ENCODE measurements at regions not wholly inside any gene's neighbourhood (a gene's known extent, or its start where the extent isn't known, plus 50 kb on each side); places are given as distances from the start of the nearest gene placed in this dataset.

DNA sequence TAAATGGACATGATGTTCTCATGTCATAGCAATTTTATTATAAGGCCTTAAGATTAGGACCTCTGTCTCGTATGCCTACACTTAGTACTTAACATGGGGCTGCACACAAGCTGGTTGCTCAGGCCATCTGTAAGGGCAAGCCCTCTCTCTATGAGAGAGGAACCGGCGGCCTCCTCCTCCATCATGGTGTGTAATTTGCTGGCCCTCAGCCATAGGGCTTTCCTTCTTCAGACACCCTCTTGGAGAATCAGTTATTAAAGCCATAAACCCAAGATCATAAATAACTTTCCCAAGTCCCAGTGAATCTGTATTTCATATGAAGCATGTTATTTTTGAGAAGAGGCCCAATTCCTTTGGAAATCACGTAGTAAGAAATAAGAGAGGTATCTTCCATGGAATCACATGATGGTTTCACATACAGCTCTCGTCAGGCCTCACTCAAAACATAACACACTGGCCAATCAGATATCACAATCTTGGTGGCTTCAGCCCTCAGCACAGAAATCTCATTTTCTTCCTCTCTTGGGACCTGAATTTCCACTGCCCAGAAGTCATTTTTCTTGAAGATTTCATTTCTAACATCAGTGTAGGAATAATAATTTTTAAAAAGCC is 92.6 kb downstream of the RDH14 start:
- H3K4me1 ChIP-seq (ENCODE audit: control insufficient read depth, insufficient read depth, low read length, poor library complexity, severe bottlenecking): no peaks in the 10 kb centered on the region
- H3K4me3 ChIP-seq (ENCODE audit: extremely low read depth, insufficient read depth, low read length, poor library complexity, severe bottlenecking): no peak overlapping the region
- WGBS, 2 experiments (ENCODE audit: insufficient coverage in 2 of 2): 80 to 83% methylated on average over 3 to 4 of the region's 5 CpGs

DNA sequence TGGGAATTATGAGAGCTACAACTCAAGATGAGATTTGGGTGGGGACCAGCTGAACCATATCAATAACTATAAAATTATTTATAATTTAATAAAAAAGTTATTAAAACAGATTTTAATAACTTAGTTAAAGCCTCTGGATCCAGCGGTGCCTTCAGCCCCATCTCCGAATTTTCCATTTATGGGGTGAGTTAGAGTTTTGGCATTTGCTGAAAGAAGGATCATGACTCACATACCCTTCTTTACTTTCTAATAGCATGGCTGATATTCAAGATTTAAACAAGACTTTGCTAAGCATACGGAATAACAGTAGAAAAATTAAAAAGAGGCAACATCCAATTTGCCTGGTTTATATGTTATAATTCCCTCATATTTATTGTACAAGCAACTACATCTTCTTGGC is 94.5 kb downstream of the RDH14 start:
- 100% methylated on average over 1 of the region's 3 CpGs; no CpG with 5 or more reads in 1 of the 2 experiments for WGBS, 2 experiments (ENCODE audit: insufficient coverage in 2 of 2)
- H3K9me3 ChIP-seq (ENCODE audit: control insufficient read depth, low read length): no peaks in the 10 kb centered on the region
- H3K27ac ChIP-seq (ENCODE audit: low read depth, low read length, severe bottlenecking): no peak overlapping the region
- no peaks in the 10 kb centered on the region for H3K36me3 ChIP-seq (ENCODE audit: control insufficient read depth, insufficient read depth, low read length)
- H3K4me1 ChIP-seq (ENCODE audit: control insufficient read depth, insufficient read depth, low read length, poor library complexity, severe bottlenecking): no peaks in the 10 kb centered on the region
- no peak overlapping the region for H3K4me3 ChIP-seq (ENCODE audit: extremely low read depth, insufficient read depth, low read length, poor library complexity, severe bottlenecking)

More for the DNA sequence above, 92.6 kb downstream of the RDH14 start:
- H3K27ac ChIP-seq (ENCODE audit: low read depth, low read length, severe bottlenecking): no peak overlapping the region
- no peaks in the 10 kb centered on the region for H3K36me3 ChIP-seq (ENCODE audit: control insufficient read depth, insufficient read depth, low read length)
- H3K9me3 ChIP-seq (ENCODE audit: control insufficient read depth, low read length): no peaks in the 10 kb centered on the region

DNA sequence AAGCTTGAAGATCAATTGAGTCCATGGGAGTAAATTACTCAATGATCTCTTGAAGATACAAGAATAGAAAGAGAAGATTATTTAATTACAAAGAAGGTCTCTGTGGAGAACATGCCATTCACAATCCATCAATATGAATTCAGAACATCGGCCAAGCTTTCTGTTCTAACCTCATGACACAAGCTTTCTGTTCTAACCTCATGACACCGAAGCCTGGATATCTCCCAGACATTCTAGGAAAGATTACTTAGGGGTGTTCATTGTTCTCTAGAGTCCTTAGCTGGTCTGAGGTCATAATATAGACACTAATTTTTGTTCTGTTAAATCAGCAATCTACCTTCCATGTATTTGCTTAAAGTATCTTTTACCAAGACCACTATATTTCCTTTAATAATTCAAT is 95.5 kb downstream of the RDH14 start:
- Histone ChIP-seq H3K9me3 (ENCODE audit: control insufficient read depth, low read length) (no peaks in the 10 kb centered on the region), H3K4me1 (ENCODE audit: control insufficient read depth, insufficient read depth, low read length, poor library complexity, severe bottlenecking) (no peaks in the 10 kb centered on the region), H3K27ac (ENCODE audit: low read depth, low read length, severe bottlenecking) (no peak overlapping the region), H3K36me3 (ENCODE audit: control insufficient read depth, insufficient read depth, low read length) (no peaks in the 10 kb centered on the region), H3K4me3 (ENCODE audit: extremely low read depth, insufficient read depth, low read length, poor library complexity, severe bottlenecking) (no peak overlapping the region)
- 100% methylated on average over 1 to 2 of the region's 2 CpGs for WGBS, 2 experiments (ENCODE audit: insufficient coverage in 2 of 2)

DNA sequence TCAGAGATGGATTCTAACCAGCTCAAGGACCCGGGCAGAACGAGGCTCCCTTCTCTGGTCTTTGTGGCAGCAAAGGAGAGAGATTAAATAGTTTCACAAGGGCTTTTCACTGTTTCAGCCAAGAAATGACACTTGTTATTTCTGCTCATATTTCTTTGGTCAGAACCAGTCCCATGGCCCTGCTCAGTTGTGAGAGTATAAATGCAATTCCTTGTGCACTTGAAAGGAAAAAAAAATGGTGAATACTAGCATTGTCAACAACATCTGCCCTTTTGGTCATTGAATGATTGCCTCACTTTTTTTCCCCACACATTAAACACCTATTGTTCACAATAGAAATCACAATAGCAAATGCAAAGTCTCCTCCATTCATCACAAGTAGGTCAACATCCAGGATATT is 104.4 kb downstream of the RDH14 start:
- 0% methylated on average over 1 of the region's 2 CpGs; no CpG with 5 or more reads in 1 of the 2 experiments for WGBS, 2 experiments (ENCODE audit: insufficient coverage in 2 of 2)
- Histone ChIP-seq H3K4me3 (ENCODE audit: extremely low read depth, insufficient read depth, low read length, poor library complexity, severe bottlenecking) (no peak overlapping the region), H3K9me3 (ENCODE audit: control insufficient read depth, low read length) (no peaks in the 10 kb centered on the region), H3K27ac (ENCODE audit: low read depth, low read length, severe bottlenecking) (no peak overlapping the region), H3K4me1 (ENCODE audit: control insufficient read depth, insufficient read depth, low read length, poor library complexity, severe bottlenecking) (no peaks in the 10 kb centered on the region), H3K36me3 (ENCODE audit: control insufficient read depth, insufficient read depth, low read length) (no peaks in the 10 kb centered on the region)

DNA sequence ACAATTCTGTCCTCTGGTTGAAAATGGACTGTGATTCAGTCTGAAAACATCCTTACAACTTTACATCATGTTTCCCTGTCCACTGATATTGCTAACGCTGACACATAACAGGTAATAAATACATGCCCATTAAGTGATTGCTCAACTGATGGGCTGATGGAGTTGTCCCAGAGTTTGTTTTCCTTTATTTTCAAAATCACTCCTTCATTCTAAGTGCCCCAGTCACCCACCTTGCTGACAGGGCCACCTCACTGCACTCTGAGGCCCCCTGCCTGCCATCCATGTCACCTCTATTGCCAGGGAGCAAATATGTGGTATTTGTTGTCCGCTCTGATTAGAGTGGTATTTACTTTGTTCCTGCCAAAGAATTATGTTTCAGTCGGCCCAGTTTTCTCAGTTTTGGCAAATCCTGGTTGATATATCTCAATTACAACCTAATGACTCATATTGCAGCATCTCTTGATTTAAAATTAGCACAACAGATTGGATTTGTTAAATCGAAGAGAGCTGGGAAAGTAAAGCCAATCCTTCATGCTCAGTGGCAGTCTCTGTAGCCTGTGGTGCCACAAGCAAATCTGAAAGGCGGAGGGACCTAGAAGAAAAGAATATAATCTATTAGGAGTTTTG is 105.1 kb downstream of the RDH14 start:
- WGBS, 2 experiments (ENCODE audit: insufficient coverage in 2 of 2): 83 to 100% methylated on average over 1 to 3 of the region's 5 CpGs
- Histone ChIP-seq H3K9me3 (ENCODE audit: control insufficient read depth, low read length) (no peaks in the 10 kb centered on the region), H3K36me3 (ENCODE audit: control insufficient read depth, insufficient read depth, low read length) (no peaks in the 10 kb centered on the region), H3K27ac (ENCODE audit: low read depth, low read length, severe bottlenecking) (no peak overlapping the region), H3K4me3 (ENCODE audit: extremely low read depth, insufficient read depth, low read length, poor library complexity, severe bottlenecking) (no peak overlapping the region), H3K4me1 (ENCODE audit: control insufficient read depth, insufficient read depth, low read length, poor library complexity, severe bottlenecking) (no peaks in the 10 kb centered on the region)

DNA sequence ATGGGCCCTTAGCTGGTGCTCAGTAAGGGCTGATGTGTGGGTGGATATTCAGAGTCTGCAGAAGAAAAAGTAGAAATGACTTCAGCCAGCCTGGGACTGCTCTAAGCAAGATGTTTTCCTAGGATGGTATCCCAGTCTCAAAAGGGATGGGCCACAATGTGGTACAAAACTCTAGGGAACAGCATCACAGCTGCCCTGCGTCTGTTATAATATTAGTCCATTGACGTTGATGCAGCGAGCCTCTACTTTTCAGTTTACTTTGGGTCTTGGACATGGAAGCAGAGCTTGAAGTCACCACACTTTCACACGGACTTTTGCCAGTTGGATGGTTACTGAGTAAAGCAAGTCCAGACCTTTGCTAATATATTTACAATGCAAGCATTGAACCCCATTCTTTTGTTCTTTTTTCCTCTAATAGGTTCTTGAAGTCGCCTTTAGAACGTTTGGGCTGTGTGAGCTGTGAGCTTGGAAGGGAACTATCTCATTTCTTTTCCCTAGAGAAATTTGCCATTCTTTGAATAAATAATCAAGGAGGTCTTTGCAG is 105.7 kb downstream of the RDH14 start:
- H3K4me3 ChIP-seq (ENCODE audit: extremely low read depth, insufficient read depth, low read length, poor library complexity, severe bottlenecking): no peak overlapping the region
- no peaks in the 10 kb centered on the region for H3K9me3 ChIP-seq (ENCODE audit: control insufficient read depth, low read length)
- H3K27ac ChIP-seq (ENCODE audit: low read depth, low read length, severe bottlenecking): no peak overlapping the region
- 87 to 88% methylated on average over 1 to 4 of the region's 6 CpGs for WGBS, 2 experiments (ENCODE audit: insufficient coverage in 2 of 2)
- no peaks in the 10 kb centered on the region for H3K4me1 ChIP-seq (ENCODE audit: control insufficient read depth, insufficient read depth, low read length, poor library complexity, severe bottlenecking)
- H3K36me3 ChIP-seq (ENCODE audit: control insufficient read depth, insufficient read depth, low read length): no peaks in the 10 kb centered on the region

DNA sequence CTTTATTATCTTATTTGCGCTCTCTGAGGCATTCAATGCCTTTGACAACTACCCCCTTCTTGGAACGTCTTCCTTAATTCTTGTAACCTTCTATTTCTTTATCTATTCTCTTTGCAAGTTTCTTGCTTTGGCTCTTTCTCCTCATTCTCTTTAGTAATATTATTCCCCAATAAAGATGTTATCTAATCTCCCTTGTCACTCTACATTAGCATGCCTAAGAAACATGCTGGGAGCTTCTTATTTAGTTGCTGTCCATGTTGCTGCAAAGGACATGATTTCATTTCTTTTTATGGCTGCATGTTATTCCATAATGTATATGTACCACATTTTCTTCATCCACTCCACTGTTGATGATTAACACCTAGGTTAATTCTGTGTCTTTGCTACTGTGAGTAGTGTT is 113.7 kb downstream of the RDH14 start:
- Histone ChIP-seq H3K36me3 (ENCODE audit: control insufficient read depth, insufficient read depth, low read length) (no peaks in the 10 kb centered on the region), H3K4me1 (ENCODE audit: control insufficient read depth, insufficient read depth, low read length, poor library complexity, severe bottlenecking) (no peaks in the 10 kb centered on the region), H3K9me3 (ENCODE audit: control insufficient read depth, low read length) (no peaks in the 10 kb centered on the region), H3K4me3 (ENCODE audit: extremely low read depth, insufficient read depth, low read length, poor library complexity, severe bottlenecking) (no peak overlapping the region), H3K27ac (ENCODE audit: low read depth, low read length, severe bottlenecking) (no peak overlapping the region)
- 94 to 100% methylated on average over 2 of the region's 2 CpGs for WGBS, 2 experiments (ENCODE audit: insufficient coverage in 2 of 2)

DNA sequence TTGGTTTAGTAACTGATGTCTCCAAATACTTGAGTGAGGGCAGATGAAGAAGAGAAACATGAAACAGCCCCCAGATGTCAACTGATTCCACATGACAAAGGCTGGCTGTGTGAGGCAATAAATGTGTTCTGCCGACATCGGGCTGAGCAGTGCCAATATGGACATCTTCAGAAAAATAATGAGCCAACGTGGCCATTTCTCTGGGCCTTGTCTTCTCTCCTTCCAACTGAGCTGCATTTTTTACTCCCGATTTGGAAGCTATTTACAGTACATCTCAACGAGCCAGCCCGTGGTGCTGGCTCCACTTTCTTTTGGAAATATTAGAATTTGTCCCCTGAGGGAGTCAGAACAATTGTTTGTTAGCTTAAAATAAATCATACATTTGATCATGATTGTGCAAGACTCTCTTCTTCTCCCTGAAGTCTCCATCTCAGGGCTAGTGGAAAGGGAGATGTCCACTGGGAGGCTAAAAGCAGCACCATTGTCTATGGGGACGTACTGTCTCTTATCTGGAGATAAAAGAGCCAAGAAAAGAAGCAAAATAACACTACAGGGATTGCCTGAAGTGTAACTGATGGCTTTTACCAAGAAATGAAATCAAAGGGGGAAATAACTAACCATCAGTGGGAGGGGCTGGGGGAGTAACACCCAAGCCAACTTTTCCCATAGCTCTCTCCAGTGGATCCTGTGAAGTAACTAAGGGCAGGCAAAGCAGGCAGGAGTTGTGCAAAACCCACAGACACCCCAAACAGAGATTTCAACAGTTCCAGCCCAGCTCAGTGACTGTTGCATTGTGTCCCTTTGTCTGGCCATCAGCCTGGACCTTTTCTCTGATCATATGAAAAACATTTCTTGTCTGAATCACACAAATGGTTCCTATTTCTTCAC is 114.8 kb downstream of the RDH14 start:
- 89 to 92% methylated on average over 4 to 7 of the region's 7 CpGs for WGBS, 2 experiments (ENCODE audit: insufficient coverage in 2 of 2)
- Histone ChIP-seq H3K4me3 (ENCODE audit: extremely low read depth, insufficient read depth, low read length, poor library complexity, severe bottlenecking) (no peak overlapping the region), H3K9me3 (ENCODE audit: control insufficient read depth, low read length) (no peaks in the 10 kb centered on the region), H3K27ac (ENCODE audit: low read depth, low read length, severe bottlenecking) (no peak overlapping the region), H3K36me3 (ENCODE audit: control insufficient read depth, insufficient read depth, low read length) (no peaks in the 10 kb centered on the region), H3K4me1 (ENCODE audit: control insufficient read depth, insufficient read depth, low read length, poor library complexity, severe bottlenecking) (no peaks in the 10 kb centered on the region)

DNA sequence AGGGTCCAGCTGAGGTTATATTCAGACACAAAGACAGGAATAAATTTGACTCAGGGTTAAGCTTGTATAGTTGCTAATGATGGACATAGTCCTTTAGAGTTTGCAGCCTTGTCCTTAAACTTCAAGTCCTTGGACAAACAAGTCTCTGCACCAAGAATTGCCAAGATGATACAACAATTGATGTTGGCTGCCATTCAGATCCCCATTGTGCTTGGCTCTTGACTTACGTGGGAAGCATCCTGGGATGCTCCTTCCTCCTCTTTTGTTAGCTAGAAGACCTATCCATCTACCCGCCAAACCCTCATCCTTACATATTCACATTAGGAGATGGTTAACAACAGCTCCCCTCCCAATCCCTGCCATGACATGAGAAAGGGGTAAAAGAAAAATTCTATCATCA is 115.6 kb downstream of the RDH14 start:
- Histone ChIP-seq H3K27ac (ENCODE audit: low read depth, low read length, severe bottlenecking) (no peak overlapping the region), H3K4me3 (ENCODE audit: extremely low read depth, insufficient read depth, low read length, poor library complexity, severe bottlenecking) (no peak overlapping the region), H3K9me3 (ENCODE audit: control insufficient read depth, low read length) (no peaks in the 10 kb centered on the region), H3K36me3 (ENCODE audit: control insufficient read depth, insufficient read depth, low read length) (no peaks in the 10 kb centered on the region), H3K4me1 (ENCODE audit: control insufficient read depth, insufficient read depth, low read length, poor library complexity, severe bottlenecking) (no peaks in the 10 kb centered on the region)
- WGBS, 2 experiments (ENCODE audit: insufficient coverage in 2 of 2): 83 to 90% methylated on average over 1 to 2 of the region's 2 CpGs

DNA sequence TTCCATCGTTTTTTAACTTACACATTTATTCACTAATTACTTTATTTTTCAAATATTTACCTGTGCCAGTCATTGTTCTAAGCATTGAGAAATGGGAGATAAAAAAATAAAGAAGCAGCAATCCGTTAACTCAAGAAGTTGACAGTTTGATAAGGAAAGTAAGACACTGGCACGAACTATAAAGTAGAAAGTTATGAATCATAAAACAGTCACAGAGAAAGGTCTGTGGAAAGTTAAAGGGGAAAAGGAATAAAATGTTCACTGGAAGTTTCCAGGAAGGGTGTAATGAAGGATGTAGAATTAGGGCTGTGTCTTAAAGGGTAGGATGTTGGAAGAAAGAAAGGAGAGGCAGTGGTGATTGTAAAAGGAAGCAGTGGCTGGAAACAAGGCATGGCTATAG is 118.9 kb downstream of the RDH14 start:
- no peak overlapping the region for H3K4me3 ChIP-seq (ENCODE audit: extremely low read depth, insufficient read depth, low read length, poor library complexity, severe bottlenecking)
- H3K36me3 ChIP-seq (ENCODE audit: control insufficient read depth, insufficient read depth, low read length): no peaks in the 10 kb centered on the region
- H3K4me1 ChIP-seq (ENCODE audit: control insufficient read depth, insufficient read depth, low read length, poor library complexity, severe bottlenecking): peaks cover 4% of the 10 kb centered on the region
- WGBS, 2 experiments (ENCODE audit: insufficient coverage in 2 of 2): 95 to 100% methylated on average over 2 of the region's 3 CpGs
- no peaks in the 10 kb centered on the region for H3K9me3 ChIP-seq (ENCODE audit: control insufficient read depth, low read length)
- H3K27ac ChIP-seq (ENCODE audit: low read depth, low read length, severe bottlenecking): no peak overlapping the region
